Cardiac fibroblast (primary cell): ENCODE measurements at regions not wholly inside any gene's neighbourhood (a gene's known extent, or its start where the extent isn't known, plus 50 kb on each side); places are given as distances from the start of the nearest gene placed in this dataset.
A peak's percentile ranks its signal among the peaks of the same experiment; 100 is the strongest.

Experiments
- DNase-seq, 2 donors: peaks; one replicate each; pipeline versions ENCODE4 v3.0.0 to v3.0.0-alpha.2; 2010; ENCODE audit warnings: low read depth in 2 of 2
- H3K4me3 ChIP-seq, 2 donors: replicated peaks in 1 of 2; 1 replicate in 1 of 2; 2 replicates in 1 of 2; pipeline ENCODE4 v1.5.1; 2011; ENCODE audit warnings: low read depth in 2 of 2, low read length in 2 of 2, mild to moderate bottlenecking in 2 of 2, moderate library complexity in 1 of 2
- TF ChIP-seq, protein P1 (sequence below): IDR thresholded peaks from one replicate; pipeline ENCODE4 v1.5.1; 2011; ENCODE audit warnings: low read depth, mild to moderate bottlenecking, low read length, inconsistent platforms

DNA sequence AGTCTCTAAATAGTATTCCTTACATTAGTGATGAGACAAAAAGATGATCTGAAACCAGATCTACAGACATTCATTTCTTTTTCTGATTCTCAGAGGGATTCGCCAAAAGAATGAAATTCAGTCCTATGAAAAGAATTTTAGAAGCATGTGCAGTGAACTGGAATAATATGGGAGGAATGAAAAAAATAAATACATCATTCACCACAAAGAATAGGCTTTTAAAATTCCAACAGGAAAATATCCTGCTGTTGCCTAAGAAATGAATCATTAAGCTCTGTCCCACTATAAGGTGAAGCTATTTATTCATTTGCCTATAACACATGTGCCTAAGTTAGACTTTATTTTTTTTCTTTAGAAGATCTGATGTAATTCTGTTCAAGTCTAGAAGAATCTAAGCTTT is 165.9 kb downstream of the IL15 start:
- TF ChIP-seq, protein P1, sequence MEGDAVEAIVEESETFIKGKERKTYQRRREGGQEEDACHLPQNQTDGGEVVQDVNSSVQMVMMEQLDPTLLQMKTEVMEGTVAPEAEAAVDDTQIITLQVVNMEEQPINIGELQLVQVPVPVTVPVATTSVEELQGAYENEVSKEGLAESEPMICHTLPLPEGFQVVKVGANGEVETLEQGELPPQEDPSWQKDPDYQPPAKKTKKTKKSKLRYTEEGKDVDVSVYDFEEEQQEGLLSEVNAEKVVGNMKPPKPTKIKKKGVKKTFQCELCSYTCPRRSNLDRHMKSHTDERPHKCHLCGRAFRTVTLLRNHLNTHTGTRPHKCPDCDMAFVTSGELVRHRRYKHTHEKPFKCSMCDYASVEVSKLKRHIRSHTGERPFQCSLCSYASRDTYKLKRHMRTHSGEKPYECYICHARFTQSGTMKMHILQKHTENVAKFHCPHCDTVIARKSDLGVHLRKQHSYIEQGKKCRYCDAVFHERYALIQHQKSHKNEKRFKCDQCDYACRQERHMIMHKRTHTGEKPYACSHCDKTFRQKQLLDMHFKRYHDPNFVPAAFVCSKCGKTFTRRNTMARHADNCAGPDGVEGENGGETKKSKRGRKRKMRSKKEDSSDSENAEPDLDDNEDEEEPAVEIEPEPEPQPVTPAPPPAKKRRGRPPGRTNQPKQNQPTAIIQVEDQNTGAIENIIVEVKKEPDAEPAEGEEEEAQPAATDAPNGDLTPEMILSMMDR: no peak
- peak in 1 of 2 donors; percentile 55 for DNase-seq
- no peak overlapping the region for H3K4me3 ChIP-seq

DNA sequence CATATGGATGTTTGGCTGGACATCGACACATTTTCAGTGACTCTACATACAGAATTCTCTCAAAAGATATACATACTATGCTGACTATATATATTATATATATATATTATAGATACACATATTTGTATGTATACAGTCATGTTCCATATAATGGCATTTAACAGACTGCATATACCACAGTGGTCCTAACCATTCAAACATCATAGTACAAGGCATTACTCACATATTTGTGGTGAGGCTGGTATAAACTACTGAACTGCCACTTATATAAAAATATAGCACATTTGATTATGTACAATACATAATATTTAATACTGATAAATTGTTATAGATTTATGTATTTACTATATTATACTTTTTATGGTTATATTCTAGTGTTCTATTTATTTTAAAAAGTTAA is 168.5 kb downstream of the IL15 start:
- no peak overlapping the region for H3K4me3 ChIP-seq
- DNase-seq: no peak
- TF ChIP-seq, protein P1: no peak

GRCh38 chr4:141807103-141807891 is 170.9 kb downstream of the IL15 start:
- TF ChIP-seq, protein P1: no peak
- peak in 1 of 2 donors; percentile 53 for DNase-seq

GRCh38 chr4:141810038-141810711 is 173.8 kb downstream of the IL15 start:
- TF ChIP-seq, protein P1: no peak
- DNase-seq: no peak
- no peak overlapping the region for H3K4me3 ChIP-seq

More at GRCh38 chr4:141807103-141807891, 170.9 kb downstream of the IL15 start:
- no peak overlapping the region for H3K4me3 ChIP-seq

- no peak overlapping the region for H3K4me3 ChIP-seq
- TF ChIP-seq, protein P1: no peak
- DNase-seq: no peak
Observed at GRCh38 chr4:141810712-141811375, 174.5 kb downstream of the IL15 start.

DNA sequence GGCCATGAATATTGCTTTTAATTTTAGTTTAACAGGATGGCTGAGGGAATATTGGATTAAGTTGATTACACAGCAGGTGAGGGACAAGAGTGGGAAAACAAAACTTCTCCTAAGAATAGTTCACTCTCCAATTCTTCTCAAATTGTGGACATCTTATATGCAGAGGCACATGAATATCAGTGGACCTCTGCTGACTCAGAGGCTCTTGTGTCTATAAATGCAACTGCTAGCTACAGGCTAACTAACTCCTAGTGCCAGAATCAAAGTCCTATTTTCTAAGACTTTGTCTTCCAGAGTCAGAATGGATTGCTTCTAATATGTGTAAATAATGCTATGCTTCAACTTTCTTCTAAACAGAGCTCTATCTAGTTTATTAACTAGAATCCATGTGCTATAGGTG is 175.8 kb downstream of the IL15 start:
- TF ChIP-seq, protein P1: no peak
- no peak overlapping the region for H3K4me3 ChIP-seq
- DNase-seq: no peak
